ENCODE measurements at regions not wholly inside any gene's neighbourhood (a gene's known extent, or its start where the extent isn't known, plus 50 kb on each side); places are given as distances from the start of the nearest gene placed in this dataset.

DNA sequence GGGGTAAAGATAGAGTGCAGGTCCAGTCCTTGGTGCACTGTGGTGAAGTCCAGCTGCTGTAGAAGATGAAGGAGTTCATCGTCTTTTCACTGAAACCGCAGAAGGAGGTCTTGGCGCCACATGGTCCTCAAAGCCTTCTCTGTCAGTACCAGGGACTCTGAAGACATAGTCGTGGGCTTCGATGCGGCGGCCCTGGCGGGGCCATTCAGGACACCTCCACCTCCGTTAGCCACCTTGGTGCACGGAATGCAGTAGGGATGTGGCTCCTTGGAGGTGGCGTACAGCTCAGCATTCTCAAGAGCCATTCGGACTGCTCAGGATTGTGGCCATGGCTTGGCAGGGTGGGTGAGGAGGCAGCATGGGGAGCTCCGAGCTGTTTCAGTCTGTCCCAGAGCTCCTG lies 418.8 kb downstream of the SUCLG1 start:
- no peak for DNase-seq
- Histone ChIP-seq H3K27ac (ENCODE audit: low read depth in 1 of 2, low read length in 1 of 2) (no peak overlapping the region), H3K4me1 (ENCODE audit: control insufficient read depth in 5 of 5, insufficient read depth in 5 of 5, low read length in 5 of 5) (peaks cover 0 to 26% (median 0%) of the 10 kb centered on the region in 5 donors), H3K4me3 (no peak overlapping the region), H3K36me3 (ENCODE audit: control insufficient read depth in 4 of 4, insufficient read depth in 4 of 4, low read length in 4 of 4) (no peaks in the 10 kb centered on the region), H3K9ac (ENCODE audit: insufficient read depth in 1 of 2, low read length in 2 of 2) (no peak overlapping the region), H3K9me3 (ENCODE audit: control insufficient read depth in 4 of 4, insufficient read depth in 3 of 4, low read length in 3 of 4) (peaks cover 0 to 2% (median 0%) of the 10 kb centered on the region in 4 donors), H3K27me3 (ENCODE audit: control insufficient read depth in 3 of 3, insufficient read depth in 3 of 3, low read length in 2 of 3) (peaks cover 0 to 12% (median 0%) of the 10 kb centered on the region in 3 donors)
- ATAC-seq (ENCODE audit: insufficient read depth, low FRiP score) = no peak
- TF ChIP-seq, protein P1, sequence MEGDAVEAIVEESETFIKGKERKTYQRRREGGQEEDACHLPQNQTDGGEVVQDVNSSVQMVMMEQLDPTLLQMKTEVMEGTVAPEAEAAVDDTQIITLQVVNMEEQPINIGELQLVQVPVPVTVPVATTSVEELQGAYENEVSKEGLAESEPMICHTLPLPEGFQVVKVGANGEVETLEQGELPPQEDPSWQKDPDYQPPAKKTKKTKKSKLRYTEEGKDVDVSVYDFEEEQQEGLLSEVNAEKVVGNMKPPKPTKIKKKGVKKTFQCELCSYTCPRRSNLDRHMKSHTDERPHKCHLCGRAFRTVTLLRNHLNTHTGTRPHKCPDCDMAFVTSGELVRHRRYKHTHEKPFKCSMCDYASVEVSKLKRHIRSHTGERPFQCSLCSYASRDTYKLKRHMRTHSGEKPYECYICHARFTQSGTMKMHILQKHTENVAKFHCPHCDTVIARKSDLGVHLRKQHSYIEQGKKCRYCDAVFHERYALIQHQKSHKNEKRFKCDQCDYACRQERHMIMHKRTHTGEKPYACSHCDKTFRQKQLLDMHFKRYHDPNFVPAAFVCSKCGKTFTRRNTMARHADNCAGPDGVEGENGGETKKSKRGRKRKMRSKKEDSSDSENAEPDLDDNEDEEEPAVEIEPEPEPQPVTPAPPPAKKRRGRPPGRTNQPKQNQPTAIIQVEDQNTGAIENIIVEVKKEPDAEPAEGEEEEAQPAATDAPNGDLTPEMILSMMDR (IDR thresholded peaks at IDR 0.05; ENCODE audit: control extremely low read depth, extremely low read depth) = no peak
- WGBS, 2 donors = 94% methylated on average over 13 of the region's 13 CpGs

DNA sequence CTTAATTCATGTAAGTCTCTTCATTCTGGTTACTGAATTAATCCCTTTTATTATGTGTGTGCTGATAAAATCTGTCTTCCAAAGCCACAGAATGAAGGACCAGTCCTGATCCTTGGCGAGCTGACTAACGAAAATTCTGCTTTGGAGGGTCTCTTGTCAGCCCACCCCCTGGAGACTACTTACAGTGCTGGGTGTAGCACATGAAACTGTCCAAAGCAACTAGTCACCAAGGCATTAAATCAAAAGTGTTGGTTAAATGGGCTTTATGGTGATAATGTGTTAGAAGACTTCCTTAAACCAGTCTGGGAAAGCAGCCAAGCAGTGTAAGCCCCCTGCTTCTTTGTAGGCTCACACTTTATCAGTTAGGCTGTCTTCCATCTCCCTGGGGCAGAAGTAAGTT lies 420.2 kb downstream of the SUCLG1 start:
- no peaks in the 10 kb centered on the region for H3K36me3 ChIP-seq (ENCODE audit: control insufficient read depth in 4 of 4, insufficient read depth in 4 of 4, low read length in 4 of 4)
- peaks cover 0 to 2% (median 0%) of the 10 kb centered on the region in 4 donors for H3K9me3 ChIP-seq (ENCODE audit: control insufficient read depth in 4 of 4, insufficient read depth in 3 of 4, low read length in 3 of 4)
- peaks cover 0 to 19% (median 0%) of the 10 kb centered on the region in 3 donors for H3K27me3 ChIP-seq (ENCODE audit: control insufficient read depth in 3 of 3, insufficient read depth in 3 of 3, low read length in 2 of 3)
- 9 to 30% methylated on average over 2 of the region's 2 CpGs for WGBS, 2 donors
- DNase-seq (peak; percentile 81 to 98 (median 97)), ATAC-seq (ENCODE audit: insufficient read depth, low FRiP score) (no peak)
- H3K4me3 ChIP-seq = no peak overlapping the region
- TF ChIP-seq, protein P1 (IDR thresholded peaks at IDR 0.05; ENCODE audit: control extremely low read depth, extremely low read depth) = no peak
- no peak overlapping the region for H3K9ac ChIP-seq (ENCODE audit: insufficient read depth in 1 of 2, low read length in 2 of 2)
- no peak overlapping the region for H3K27ac ChIP-seq (ENCODE audit: low read depth in 1 of 2, low read length in 1 of 2)
- H3K4me1 ChIP-seq (ENCODE audit: control insufficient read depth in 5 of 5, insufficient read depth in 5 of 5, low read length in 5 of 5) = peaks cover 0 to 26% (median 0%) of the 10 kb centered on the region in 5 donors

DNA sequence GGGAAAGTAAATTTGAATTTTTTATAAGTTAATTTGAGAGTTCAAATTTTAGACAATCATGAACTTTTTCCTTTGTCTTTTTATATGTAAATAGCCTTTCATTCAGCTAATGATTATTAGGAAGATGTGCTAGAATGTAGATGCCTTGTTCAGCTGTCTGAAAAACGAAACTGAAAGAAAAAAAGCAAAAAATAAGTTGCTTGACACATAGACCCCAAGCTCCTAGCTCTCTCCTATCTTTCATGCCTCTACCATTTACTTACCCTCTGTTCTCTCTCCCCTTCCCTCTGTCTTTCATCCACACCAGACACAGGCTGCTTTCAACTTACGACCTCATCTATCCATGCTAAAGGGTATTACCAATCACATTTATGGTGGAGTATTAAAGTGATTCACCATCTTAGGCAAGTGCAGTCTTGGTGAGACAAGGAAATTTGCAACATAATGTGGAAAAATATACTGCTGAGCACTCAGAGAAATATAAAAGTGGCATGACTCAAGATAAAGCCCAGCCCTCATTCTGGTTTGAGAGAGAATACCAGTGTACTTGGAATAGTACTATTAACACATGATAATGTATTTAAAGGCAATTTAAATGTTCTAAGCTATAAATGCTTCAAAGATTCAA lies 425.6 kb downstream of the SUCLG1 start:
- WGBS, 2 donors = 28 to 59% methylated on average over 2 of the region's 2 CpGs
- H3K36me3 ChIP-seq (ENCODE audit: control insufficient read depth in 4 of 4, insufficient read depth in 4 of 4, low read length in 4 of 4) = no peaks in the 10 kb centered on the region
- no peak overlapping the region for H3K27ac ChIP-seq (ENCODE audit: low read depth in 1 of 2, low read length in 1 of 2)
- peaks cover 0 to 19% (median 0%) of the 10 kb centered on the region in 3 donors for H3K27me3 ChIP-seq (ENCODE audit: control insufficient read depth in 3 of 3, insufficient read depth in 3 of 3, low read length in 2 of 3)
- ATAC-seq (ENCODE audit: insufficient read depth, low FRiP score) (no peak), DNase-seq (no peak)
- TF ChIP-seq, protein P1 (IDR thresholded peaks at IDR 0.05; ENCODE audit: control extremely low read depth, extremely low read depth) = no peak
- H3K9ac ChIP-seq (ENCODE audit: insufficient read depth in 1 of 2, low read length in 2 of 2) = no peak overlapping the region
- peaks cover 0 to 2% (median 0%) of the 10 kb centered on the region in 4 donors for H3K9me3 ChIP-seq (ENCODE audit: control insufficient read depth in 4 of 4, insufficient read depth in 3 of 4, low read length in 3 of 4)
- H3K4me3 ChIP-seq = no peak overlapping the region
- peaks cover 0 to 24% (median 0%) of the 10 kb centered on the region in 5 donors for H3K4me1 ChIP-seq (ENCODE audit: control insufficient read depth in 5 of 5, insufficient read depth in 5 of 5, low read length in 5 of 5)
